ENCODE measurements at regions not wholly inside any gene's neighbourhood (a gene's known extent, or its start where the extent isn't known, plus 50 kb on each side); places are given as distances from the start of the nearest gene placed in this dataset.

GRCh38 chr5:57862471-57862911, 379.9 kb upstream of the ACTBL2 start:
- no peak for DNase-seq

GRCh38 chr5:57859626-57860025, 377.0 kb upstream of the ACTBL2 start:
- no peak for DNase-seq

- DNase-seq = no peak
Measured at GRCh38 chr5:57858905-57859304, 376.3 kb upstream of the ACTBL2 start.

GRCh38 chr5:57857696-57858095, 375.1 kb upstream of the ACTBL2 start:
- no peak for DNase-seq

- DNase-seq = no peak
Measured at GRCh38 chr5:57855831-57856230, 373.2 kb upstream of the ACTBL2 start.

GRCh38 chr5:57853929-57854697, 371.5 kb upstream of the ACTBL2 start:
- no peak for DNase-seq

GRCh38 chr5:57850109-57850508, 367.5 kb upstream of the ACTBL2 start:
- no peak for DNase-seq

GRCh38 chr5:57845025-57845424, 362.4 kb upstream of the ACTBL2 start:
- no peak for DNase-seq

- DNase-seq = no peak
Measured at GRCh38 chr5:57844410-57844809, 361.8 kb upstream of the ACTBL2 start.

- DNase-seq = no peak
Measured at GRCh38 chr5:57843059-57843367, 360.4 kb upstream of the ACTBL2 start.

- no peak for DNase-seq
Measured at GRCh38 chr5:57842364-57843058, 359.9 kb upstream of the ACTBL2 start.

- no peak for DNase-seq
Measured at GRCh38 chr5:57841676-57842363, 359.2 kb upstream of the ACTBL2 start.

GRCh38 chr5:57839437-57840079, 356.9 kb upstream of the ACTBL2 start:
- no peak for DNase-seq

- DNase-seq = no peak
Measured at GRCh38 chr5:57839025-57839424, 356.4 kb upstream of the ACTBL2 start.

- DNase-seq = no peak
Measured at GRCh38 chr5:57836921-57837320, 354.3 kb upstream of the ACTBL2 start.

- no peak for DNase-seq
Measured at GRCh38 chr5:57836331-57836730, 353.7 kb upstream of the ACTBL2 start.

- DNase-seq = no peak
Measured at GRCh38 chr5:57834829-57835608, 352.4 kb upstream of the ACTBL2 start.

- DNase-seq = no peak
Measured at GRCh38 chr5:57833489-57833888, 350.9 kb upstream of the ACTBL2 start.

- DNase-seq = no peak
Measured at GRCh38 chr5:57832875-57833274, 350.3 kb upstream of the ACTBL2 start.

GRCh38 chr5:57831932-57832331, 349.3 kb upstream of the ACTBL2 start:
- DNase-seq = no peak

- DNase-seq = no peak
Measured at GRCh38 chr5:57831090-57831489, 348.5 kb upstream of the ACTBL2 start.

GRCh38 chr5:57828221-57828620, 345.6 kb upstream of the ACTBL2 start:
- DNase-seq = no peak

Data from CD4-positive, alpha-beta T cell treated with Interleukin-6 for 4 hours (primary cell).